Muscle of leg (tissue), 3 donors: ENCODE measurements at regions not wholly inside any gene's neighbourhood (a gene's known extent, or its start where the extent isn't known, plus 50 kb on each side); places are given as distances from the start of the nearest gene placed in this dataset.

ENCODE experiments used
- DNase-seq: peaks from one replicate; pipeline ENCODE4 v3.0.0; 2013
- H3K27ac ChIP-seq: one replicate; pipeline ENCODE4 v1.5.1; 2013; ENCODE audit warnings: mild to moderate bottlenecking, low read length, control low read depth
- H3K27me3 ChIP-seq: one replicate; pipeline ENCODE4 v1.6.1; 2013; ENCODE audit warnings: low read length; ENCODE audit not compliant: control insufficient read depth, insufficient read depth
- H3K36me3 ChIP-seq: one replicate; pipeline ENCODE4 v1.6.1; 2013; ENCODE audit warnings: low read length; ENCODE audit not compliant: control insufficient read depth, insufficient read depth
- H3K4me1 ChIP-seq: one replicate; pipeline ENCODE4 v1.6.1; 2013; ENCODE audit warnings: low read length; ENCODE audit not compliant: control insufficient read depth, insufficient read depth
- H3K4me3 ChIP-seq: one replicate; pipeline ENCODE4 v1.5.1; 2013; ENCODE audit warnings: low read length, control low read depth
- H3K9me3 ChIP-seq: replicated peaks from 2 replicates; pipeline ENCODE4 v1.6.1; 2013; ENCODE audit warnings: low read depth, low read length; ENCODE audit not compliant: control insufficient read depth
- WGBS: methylation state at CpG from one replicate; pipeline ENCODE4 v1.1.5; 2013; ENCODE audit warnings: missing lambda C conversion rate; ENCODE audit not compliant: insufficient coverage; 5-methylcytosine and 5-hydroxymethylcytosine counted together

- Histone ChIP-seq H3K4me3 (no peak overlapping the region), H3K27ac (no peak overlapping the region), H3K9me3 (no peaks in the 10 kb centered on the region), H3K27me3 (no peaks in the 10 kb centered on the region), H3K4me1 (no peaks in the 10 kb centered on the region), H3K36me3 (no peaks in the 10 kb centered on the region)
- WGBS, result no CpG with 5 or more reads among the region's 2 CpGs
- DNase-seq, result no peak
These were observed 1551.3 kb downstream of the CDH8 start for GRCh38 chr16:60484901-60485300.

GRCh38 chr16:60481591-60481990, 1554.6 kb downstream of the CDH8 start:
- WGBS, result no CpG with 5 or more reads among the region's 2 CpGs
- Histone ChIP-seq H3K27me3 (no peaks in the 10 kb centered on the region), H3K4me1 (no peaks in the 10 kb centered on the region), H3K36me3 (no peaks in the 10 kb centered on the region), H3K27ac (no peak overlapping the region), H3K4me3 (no peak overlapping the region), H3K9me3 (no peaks in the 10 kb centered on the region)
- DNase-seq, result peak; percentile 2

GRCh38 chr16:60478810-60479209, 1557.4 kb downstream of the CDH8 start:
- DNase-seq, result no peak
- H3K4me1 ChIP-seq, result no peaks in the 10 kb centered on the region
- no peak overlapping the region for H3K27ac ChIP-seq
- no peaks in the 10 kb centered on the region for H3K36me3 ChIP-seq
- no CpG with 5 or more reads among the region's 1 CpG for WGBS
- H3K9me3 ChIP-seq, result no peaks in the 10 kb centered on the region
- H3K4me3 ChIP-seq, result no peak overlapping the region
- H3K27me3 ChIP-seq, result no peaks in the 10 kb centered on the region

- WGBS, result no CpG with 5 or more reads among the region's 1 CpG
- no peaks in the 10 kb centered on the region for H3K36me3 ChIP-seq
These were observed 1572.3 kb downstream of the CDH8 start for GRCh38 chr16:60463986-60464385.

GRCh38 chr16:60459463-60459862, 1576.8 kb downstream of the CDH8 start:
- H3K4me3 ChIP-seq, result no peak overlapping the region
- DNase-seq, result no peak
- WGBS, result 88% methylated on average over 1 of the region's 2 CpGs
- H3K27me3 ChIP-seq, result no peaks in the 10 kb centered on the region
- peaks cover 2% of the 10 kb centered on the region for H3K9me3 ChIP-seq
- no peaks in the 10 kb centered on the region for H3K36me3 ChIP-seq
- H3K27ac ChIP-seq, result no peak overlapping the region
- H3K4me1 ChIP-seq, result no peaks in the 10 kb centered on the region

More at GRCh38 chr16:60463986-60464385, 1572.3 kb downstream of the CDH8 start:
- no peak overlapping the region for H3K4me3 ChIP-seq
- no peaks in the 10 kb centered on the region for H3K4me1 ChIP-seq
- no peak overlapping the region for H3K27ac ChIP-seq
- no peak for DNase-seq
- peaks cover 2% of the 10 kb centered on the region for H3K9me3 ChIP-seq
- no peaks in the 10 kb centered on the region for H3K27me3 ChIP-seq

- Histone ChIP-seq H3K27ac (no peak overlapping the region), H3K36me3 (no peaks in the 10 kb centered on the region), H3K4me3 (no peak overlapping the region), H3K9me3 (peaks cover 2% of the 10 kb centered on the region), H3K27me3 (no peaks in the 10 kb centered on the region), H3K4me1 (no peaks in the 10 kb centered on the region)
- WGBS, result no CpG with 5 or more reads among the region's 1 CpG
- no peak for DNase-seq
These were observed 1578.0 kb downstream of the CDH8 start for GRCh38 chr16:60458255-60458654.

- Histone ChIP-seq H3K9me3 (no peaks in the 10 kb centered on the region), H3K36me3 (no peaks in the 10 kb centered on the region), H3K4me3 (no peak overlapping the region), H3K27ac (no peak overlapping the region), H3K4me1 (no peaks in the 10 kb centered on the region), H3K27me3 (no peaks in the 10 kb centered on the region)
- no peak for DNase-seq
These were observed 1583.6 kb downstream of the CDH8 start for GRCh38 chr16:60452646-60453045.

- H3K4me1 ChIP-seq, result no peaks in the 10 kb centered on the region
- no peaks in the 10 kb centered on the region for H3K36me3 ChIP-seq
- no peak overlapping the region for H3K27ac ChIP-seq
- no peak overlapping the region for H3K4me3 ChIP-seq
- no peak for DNase-seq
- no peaks in the 10 kb centered on the region for H3K9me3 ChIP-seq
- 80% methylated on average over 1 of the region's 6 CpGs for WGBS
- H3K27me3 ChIP-seq, result no peaks in the 10 kb centered on the region
These were observed 1597.3 kb downstream of the CDH8 start for GRCh38 chr16:60438894-60439293.

- Histone ChIP-seq H3K9me3 (no peaks in the 10 kb centered on the region), H3K27ac (no peak overlapping the region), H3K4me1 (no peaks in the 10 kb centered on the region), H3K4me3 (no peak overlapping the region), H3K27me3 (no peaks in the 10 kb centered on the region), H3K36me3 (no peaks in the 10 kb centered on the region)
- DNase-seq, result no peak
These were observed 1603.8 kb downstream of the CDH8 start for GRCh38 chr16:60432472-60432871.

- H3K4me3 ChIP-seq, result no peak overlapping the region
- H3K9me3 ChIP-seq, result no peaks in the 10 kb centered on the region
- DNase-seq, result no peak
- no peaks in the 10 kb centered on the region for H3K36me3 ChIP-seq
- no peaks in the 10 kb centered on the region for H3K4me1 ChIP-seq
- no peak overlapping the region for H3K27ac ChIP-seq
- H3K27me3 ChIP-seq, result no peaks in the 10 kb centered on the region
- 87% methylated on average over 4 of the region's 4 CpGs for WGBS
These were observed 1616.4 kb downstream of the CDH8 start for GRCh38 chr16:60419859-60420258.

GRCh38 chr16:60414613-60415012, 1621.6 kb downstream of the CDH8 start:
- DNase-seq, result no peak
- Histone ChIP-seq H3K27ac (no peak overlapping the region), H3K36me3 (no peaks in the 10 kb centered on the region), H3K4me3 (no peak overlapping the region), H3K9me3 (no peaks in the 10 kb centered on the region), H3K4me1 (no peaks in the 10 kb centered on the region), H3K27me3 (no peaks in the 10 kb centered on the region)
- no CpG with 5 or more reads among the region's 1 CpG for WGBS
